ENCODE measurements at regions not wholly inside any gene's neighbourhood (a gene's known extent, or its start where the extent isn't known, plus 50 kb on each side); places are given as distances from the start of the nearest gene placed in this dataset.

DNA sequence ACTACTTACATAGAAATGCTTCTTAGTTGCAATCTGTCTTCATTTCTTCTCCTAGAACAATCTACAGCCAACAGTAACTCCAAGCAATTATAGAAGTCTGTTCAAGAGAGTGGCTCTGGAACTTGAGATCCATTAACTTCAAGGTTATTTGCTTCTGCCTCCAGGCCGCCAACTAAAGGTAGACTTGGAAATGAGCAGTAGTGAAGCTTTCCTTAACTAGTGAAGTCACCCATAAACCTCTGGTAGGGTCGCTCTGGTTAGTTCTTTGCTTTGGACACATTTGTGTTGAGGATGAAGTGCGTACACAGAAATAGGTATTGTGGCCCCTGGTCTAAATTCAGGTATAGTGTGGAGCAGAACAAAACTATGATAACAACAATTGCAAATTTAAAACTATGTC lies 809.9 kb upstream of the RGS18 start:
- Histone ChIP-seq H3K9me3 (ENCODE audit: control insufficient read depth, insufficient read depth, low read depth, low read length) (no peaks in the 10 kb centered on the region), H3K36me3 (ENCODE audit: control insufficient read depth, insufficient read depth, low read length) (no peaks in the 10 kb centered on the region), H3K4me1 (ENCODE audit: control insufficient read depth, insufficient read depth, low read length) (no peaks in the 10 kb centered on the region), H3K27ac (ENCODE audit: low read length) (no peak overlapping the region), H3K27me3 (ENCODE audit: control insufficient read depth, insufficient read depth, low read length) (no peaks in the 10 kb centered on the region), H3K4me3 (ENCODE audit: low read depth in 2 of 2, low read length in 2 of 2) (no peak overlapping the region)
- DNase-seq (ENCODE audit: low read depth, low spot score) = no peak
- intact Hi-C loops (cut with micrococcal nuclease; ENCODE audit: unreplicated experiment) (no loop called here), in situ Hi-C loops (cut with HindIII; ENCODE audit: low pct_unique_long_range_greater_than_20kb, low sequenced_read_pairs) (no loop called here)
- BruUV-seq (replicated peaks) = no TSS peak
- ChIA-PET CTCF (no interaction called here), POLR2A (no interaction called here)
- ATAC-seq = no peak
- TF ChIP-seq CTCF (IDR thresholded peaks at IDR 0.05) = no peak
- TF ChIP-seq, protein P1, sequence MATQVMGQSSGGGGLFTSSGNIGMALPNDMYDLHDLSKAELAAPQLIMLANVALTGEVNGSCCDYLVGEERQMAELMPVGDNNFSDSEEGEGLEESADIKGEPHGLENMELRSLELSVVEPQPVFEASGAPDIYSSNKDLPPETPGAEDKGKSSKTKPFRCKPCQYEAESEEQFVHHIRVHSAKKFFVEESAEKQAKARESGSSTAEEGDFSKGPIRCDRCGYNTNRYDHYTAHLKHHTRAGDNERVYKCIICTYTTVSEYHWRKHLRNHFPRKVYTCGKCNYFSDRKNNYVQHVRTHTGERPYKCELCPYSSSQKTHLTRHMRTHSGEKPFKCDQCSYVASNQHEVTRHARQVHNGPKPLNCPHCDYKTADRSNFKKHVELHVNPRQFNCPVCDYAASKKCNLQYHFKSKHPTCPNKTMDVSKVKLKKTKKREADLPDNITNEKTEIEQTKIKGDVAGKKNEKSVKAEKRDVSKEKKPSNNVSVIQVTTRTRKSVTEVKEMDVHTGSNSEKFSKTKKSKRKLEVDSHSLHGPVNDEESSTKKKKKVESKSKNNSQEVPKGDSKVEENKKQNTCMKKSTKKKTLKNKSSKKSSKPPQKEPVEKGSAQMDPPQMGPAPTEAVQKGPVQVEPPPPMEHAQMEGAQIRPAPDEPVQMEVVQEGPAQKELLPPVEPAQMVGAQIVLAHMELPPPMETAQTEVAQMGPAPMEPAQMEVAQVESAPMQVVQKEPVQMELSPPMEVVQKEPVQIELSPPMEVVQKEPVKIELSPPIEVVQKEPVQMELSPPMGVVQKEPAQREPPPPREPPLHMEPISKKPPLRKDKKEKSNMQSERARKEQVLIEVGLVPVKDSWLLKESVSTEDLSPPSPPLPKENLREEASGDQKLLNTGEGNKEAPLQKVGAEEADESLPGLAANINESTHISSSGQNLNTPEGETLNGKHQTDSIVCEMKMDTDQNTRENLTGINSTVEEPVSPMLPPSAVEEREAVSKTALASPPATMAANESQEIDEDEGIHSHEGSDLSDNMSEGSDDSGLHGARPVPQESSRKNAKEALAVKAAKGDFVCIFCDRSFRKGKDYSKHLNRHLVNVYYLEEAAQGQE (IDR thresholded peaks at IDR 0.05; ENCODE audit: insufficient read depth in 1 of 2, low read depth in 2 of 2, low read length in 1 of 2) = no peak
- TF ChIP-seq TCF7L2 (IDR thresholded peaks at IDR 0.05; ENCODE audit: low read depth, low read length) = no peak

- ATAC-seq = no peak
- no peaks in the 10 kb centered on the region for H3K4me1 ChIP-seq (ENCODE audit: control insufficient read depth, insufficient read depth, low read length)
- no peaks in the 10 kb centered on the region for H3K27me3 ChIP-seq (ENCODE audit: control insufficient read depth, insufficient read depth, low read length)
- in situ Hi-C loops (cut with HindIII; ENCODE audit: low pct_unique_long_range_greater_than_20kb, low sequenced_read_pairs) (no loop called here), intact Hi-C loops (cut with micrococcal nuclease; ENCODE audit: unreplicated experiment) (no loop called here)
- no peak overlapping the region for H3K4me3 ChIP-seq (ENCODE audit: low read depth in 2 of 2, low read length in 2 of 2)
- BruUV-seq (replicated peaks) = no TSS peak
- ChIA-PET CTCF (no interaction called here), POLR2A (no interaction called here)
- no peaks in the 10 kb centered on the region for H3K36me3 ChIP-seq (ENCODE audit: control insufficient read depth, insufficient read depth, low read length)
- H3K27ac ChIP-seq (ENCODE audit: low read length) = no peak overlapping the region
- TF ChIP-seq TCF7L2 (IDR thresholded peaks at IDR 0.05; ENCODE audit: low read depth, low read length) = no peak
- TF ChIP-seq SIN3A (IDR thresholded peaks at IDR 0.05; ENCODE audit: borderline replicate concordance, insufficient read depth, low read depth, low read length) = no peak
- no peak for TF ChIP-seq POLR2AphosphoS5 (IDR thresholded peaks at IDR 0.05; ENCODE audit: low read depth, low read length)
- no peak for TF ChIP-seq CTCF (IDR thresholded peaks at IDR 0.05)
- TF ChIP-seq, protein P1 (IDR thresholded peaks at IDR 0.05; ENCODE audit: insufficient read depth in 1 of 2, low read depth in 2 of 2, low read length in 1 of 2) = no peak
- DNase-seq (ENCODE audit: low read depth, low spot score) = no peak
- H3K9me3 ChIP-seq (ENCODE audit: control insufficient read depth, insufficient read depth, low read depth, low read length) = no peaks in the 10 kb centered on the region
Measured at GRCh38 chr1:191350938-191351337, 807.3 kb upstream of the RGS18 start.
